ENCODE measurements at regions not wholly inside any gene's neighbourhood (a gene's known extent, or its start where the extent isn't known, plus 50 kb on each side); places are given as distances from the start of the nearest gene placed in this dataset.

GRCh38 chr2:187081461-187081860 is 232.5 kb upstream of the ZSWIM2 start:
- no peak overlapping the region for H3K4me3 ChIP-seq (ENCODE audit: low read depth, low read length)
- DNase-seq (ENCODE audit: low read depth): no peak
- no peak for TF ChIP-seq CTCF (conservative IDR thresholded peaks at IDR 0.05; ENCODE audit: low read depth, low read length)

GRCh38 chr2:187079901-187080300 is 230.9 kb upstream of the ZSWIM2 start:
- DNase-seq (ENCODE audit: low read depth): no peak
- no peak for TF ChIP-seq CTCF (conservative IDR thresholded peaks at IDR 0.05; ENCODE audit: low read depth, low read length)
- H3K4me3 ChIP-seq (ENCODE audit: low read depth, low read length): no peak overlapping the region

- TF ChIP-seq CTCF (conservative IDR thresholded peaks at IDR 0.05; ENCODE audit: low read depth, low read length): no peak
- no peak overlapping the region for H3K4me3 ChIP-seq (ENCODE audit: low read depth, low read length)
- no peak for DNase-seq (ENCODE audit: low read depth)
Observed at GRCh38 chr2:187078297-187078696, 229.3 kb upstream of the ZSWIM2 start.

- DNase-seq (ENCODE audit: low read depth): no peak
- TF ChIP-seq CTCF (conservative IDR thresholded peaks at IDR 0.05; ENCODE audit: low read depth, low read length): no peak
- no peak overlapping the region for H3K4me3 ChIP-seq (ENCODE audit: low read depth, low read length)
Observed at GRCh38 chr2:187075671-187076070, 226.7 kb upstream of the ZSWIM2 start.

- no peak for TF ChIP-seq CTCF (conservative IDR thresholded peaks at IDR 0.05; ENCODE audit: low read depth, low read length)
- no peak overlapping the region for H3K4me3 ChIP-seq (ENCODE audit: low read depth, low read length)
- no peak for DNase-seq (ENCODE audit: low read depth)
Observed at GRCh38 chr2:187075199-187075635, 226.2 kb upstream of the ZSWIM2 start.

GRCh38 chr2:187058198-187058597 is 209.2 kb upstream of the ZSWIM2 start:
- no peak for TF ChIP-seq CTCF (conservative IDR thresholded peaks at IDR 0.05; ENCODE audit: low read depth, low read length)
- no peak overlapping the region for H3K4me3 ChIP-seq (ENCODE audit: low read depth, low read length)
- no peak for DNase-seq (ENCODE audit: low read depth)

GRCh38 chr2:187057466-187057865 is 208.5 kb upstream of the ZSWIM2 start:
- H3K4me3 ChIP-seq (ENCODE audit: low read depth, low read length): no peak overlapping the region
- TF ChIP-seq CTCF (conservative IDR thresholded peaks at IDR 0.05; ENCODE audit: low read depth, low read length): no peak
- no peak for DNase-seq (ENCODE audit: low read depth)

Measured in epithelial cell of proximal tubule (primary cell).